HL-60 (cell line): ENCODE measurements at regions not wholly inside any gene's neighbourhood (a gene's known extent, or its start where the extent isn't known, plus 50 kb on each side); places are given as distances from the start of the nearest gene placed in this dataset.

Experiments used
- DNase-seq, 2 experiments: peaks; one replicate each; pipeline ENCODE4 v3.0.0-alpha.2; 2010 to 2020; ENCODE audit warnings: low read depth in 1 of 2, low spot score in 1 of 2
- H3K27ac ChIP-seq: fragments of 250-450 bp; sonication (Bioruptor Pico); replicated peaks from 2 replicates; pipeline ENCODE4 v1.5.1; 2020; ENCODE audit warnings: mild to moderate bottlenecking, moderate library complexity
- H3K27me3 ChIP-seq: fragments of 250-450 bp; sonication (Bioruptor Pico); 2 replicates; pipeline ENCODE4 v1.5.1; 2021; ENCODE audit warnings: mild to moderate bottlenecking, moderate library complexity; ENCODE audit not compliant: insufficient read depth, poor library complexity, severe bottlenecking
- H3K4me3 ChIP-seq: replicated peaks from 2 replicates; pipeline ENCODE4 v1.5.1; 2011; ENCODE audit warnings: mild to moderate bottlenecking, control low read depth, low read length; ENCODE audit not compliant: insufficient read depth
- GABPA ChIP-seq: IDR thresholded peaks from 2 replicates; pipeline ENCODE4 v1.6.1; 2012; ENCODE audit warnings: low read depth
- POLR2AphosphoS5 ChIP-seq: IDR thresholded peaks from 2 replicates; pipeline ENCODE4 v1.6.1; 2012; ENCODE audit warnings: low read depth
- SPI1 ChIP-seq: IDR thresholded peaks from 2 replicates; pipeline ENCODE4 v1.6.1; 2012; ENCODE audit warnings: low read depth, mild to moderate bottlenecking, borderline replicate concordance
- TF ChIP-seq, protein P1 (sequence below): IDR thresholded peaks from 2 replicates; pipeline ENCODE4 v1.6.1; 2012; ENCODE audit warnings: low read depth; ENCODE audit not compliant: insufficient replicate concordance
- TF ChIP-seq, protein P2 (sequence below): IDR thresholded peaks from one replicate; pipeline ENCODE4 v1.5.1; 2011; ENCODE audit warnings: low read length, control low read depth, inconsistent platforms; ENCODE audit not compliant: insufficient read depth

DNA sequence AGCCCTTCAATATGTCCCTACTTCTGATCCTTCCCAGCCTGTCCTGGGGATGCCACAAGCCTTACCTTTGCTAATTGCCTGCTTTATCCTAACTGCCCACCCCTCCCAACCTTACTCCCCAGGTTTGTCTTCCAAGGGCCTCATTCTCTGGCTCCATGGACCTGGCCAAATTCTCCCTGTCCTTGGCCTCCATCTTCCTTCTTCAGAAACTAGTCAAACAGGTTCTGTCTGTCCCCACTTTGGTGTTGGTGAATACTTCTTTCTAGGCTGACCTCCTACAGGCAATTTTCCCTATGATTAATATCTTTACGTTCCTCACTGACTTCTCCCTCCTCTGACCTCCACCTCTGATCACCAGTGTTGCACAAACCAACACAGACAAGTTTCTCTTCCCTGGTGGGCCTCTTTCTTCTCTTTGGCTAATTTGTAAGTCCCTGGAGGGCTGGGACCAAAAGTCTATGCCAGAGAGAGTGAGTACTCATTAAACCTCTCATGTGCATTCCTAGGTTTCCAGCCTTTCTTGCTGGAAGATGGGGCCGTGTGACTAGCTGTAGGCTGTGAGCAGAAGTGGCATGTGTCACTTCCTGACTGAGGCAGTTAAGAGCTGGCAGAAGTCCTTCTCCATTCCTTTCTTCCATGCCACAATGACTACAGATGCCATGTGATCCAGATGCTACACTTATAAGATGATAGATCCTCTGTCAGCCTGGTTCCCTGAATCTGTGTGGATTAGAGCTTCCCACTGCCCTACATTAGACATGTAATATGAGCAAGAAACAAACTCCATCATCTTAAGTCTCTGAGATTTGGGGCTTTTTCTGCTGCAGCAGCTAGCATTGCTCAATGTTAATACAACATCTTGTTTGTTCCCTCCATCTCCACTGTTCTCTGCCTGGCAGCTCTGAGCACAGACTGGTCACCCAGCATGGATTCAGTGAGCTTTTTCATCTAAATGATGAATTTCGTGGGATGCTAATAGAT, 382.7 kb downstream of the RPS24 start:
- H3K27me3 ChIP-seq, result no peaks in the 10 kb centered on the region
- no peak overlapping the region for H3K27ac ChIP-seq
- no peak for DNase-seq
- TF ChIP-seq, protein P1, sequence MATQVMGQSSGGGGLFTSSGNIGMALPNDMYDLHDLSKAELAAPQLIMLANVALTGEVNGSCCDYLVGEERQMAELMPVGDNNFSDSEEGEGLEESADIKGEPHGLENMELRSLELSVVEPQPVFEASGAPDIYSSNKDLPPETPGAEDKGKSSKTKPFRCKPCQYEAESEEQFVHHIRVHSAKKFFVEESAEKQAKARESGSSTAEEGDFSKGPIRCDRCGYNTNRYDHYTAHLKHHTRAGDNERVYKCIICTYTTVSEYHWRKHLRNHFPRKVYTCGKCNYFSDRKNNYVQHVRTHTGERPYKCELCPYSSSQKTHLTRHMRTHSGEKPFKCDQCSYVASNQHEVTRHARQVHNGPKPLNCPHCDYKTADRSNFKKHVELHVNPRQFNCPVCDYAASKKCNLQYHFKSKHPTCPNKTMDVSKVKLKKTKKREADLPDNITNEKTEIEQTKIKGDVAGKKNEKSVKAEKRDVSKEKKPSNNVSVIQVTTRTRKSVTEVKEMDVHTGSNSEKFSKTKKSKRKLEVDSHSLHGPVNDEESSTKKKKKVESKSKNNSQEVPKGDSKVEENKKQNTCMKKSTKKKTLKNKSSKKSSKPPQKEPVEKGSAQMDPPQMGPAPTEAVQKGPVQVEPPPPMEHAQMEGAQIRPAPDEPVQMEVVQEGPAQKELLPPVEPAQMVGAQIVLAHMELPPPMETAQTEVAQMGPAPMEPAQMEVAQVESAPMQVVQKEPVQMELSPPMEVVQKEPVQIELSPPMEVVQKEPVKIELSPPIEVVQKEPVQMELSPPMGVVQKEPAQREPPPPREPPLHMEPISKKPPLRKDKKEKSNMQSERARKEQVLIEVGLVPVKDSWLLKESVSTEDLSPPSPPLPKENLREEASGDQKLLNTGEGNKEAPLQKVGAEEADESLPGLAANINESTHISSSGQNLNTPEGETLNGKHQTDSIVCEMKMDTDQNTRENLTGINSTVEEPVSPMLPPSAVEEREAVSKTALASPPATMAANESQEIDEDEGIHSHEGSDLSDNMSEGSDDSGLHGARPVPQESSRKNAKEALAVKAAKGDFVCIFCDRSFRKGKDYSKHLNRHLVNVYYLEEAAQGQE, result no peak
- TF ChIP-seq GABPA, result no peak
- TF ChIP-seq POLR2AphosphoS5, result no peak
- TF ChIP-seq, protein P2, sequence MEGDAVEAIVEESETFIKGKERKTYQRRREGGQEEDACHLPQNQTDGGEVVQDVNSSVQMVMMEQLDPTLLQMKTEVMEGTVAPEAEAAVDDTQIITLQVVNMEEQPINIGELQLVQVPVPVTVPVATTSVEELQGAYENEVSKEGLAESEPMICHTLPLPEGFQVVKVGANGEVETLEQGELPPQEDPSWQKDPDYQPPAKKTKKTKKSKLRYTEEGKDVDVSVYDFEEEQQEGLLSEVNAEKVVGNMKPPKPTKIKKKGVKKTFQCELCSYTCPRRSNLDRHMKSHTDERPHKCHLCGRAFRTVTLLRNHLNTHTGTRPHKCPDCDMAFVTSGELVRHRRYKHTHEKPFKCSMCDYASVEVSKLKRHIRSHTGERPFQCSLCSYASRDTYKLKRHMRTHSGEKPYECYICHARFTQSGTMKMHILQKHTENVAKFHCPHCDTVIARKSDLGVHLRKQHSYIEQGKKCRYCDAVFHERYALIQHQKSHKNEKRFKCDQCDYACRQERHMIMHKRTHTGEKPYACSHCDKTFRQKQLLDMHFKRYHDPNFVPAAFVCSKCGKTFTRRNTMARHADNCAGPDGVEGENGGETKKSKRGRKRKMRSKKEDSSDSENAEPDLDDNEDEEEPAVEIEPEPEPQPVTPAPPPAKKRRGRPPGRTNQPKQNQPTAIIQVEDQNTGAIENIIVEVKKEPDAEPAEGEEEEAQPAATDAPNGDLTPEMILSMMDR, result no peak
- no peak for TF ChIP-seq SPI1
- H3K4me3 ChIP-seq, result no peak overlapping the region

DNA sequence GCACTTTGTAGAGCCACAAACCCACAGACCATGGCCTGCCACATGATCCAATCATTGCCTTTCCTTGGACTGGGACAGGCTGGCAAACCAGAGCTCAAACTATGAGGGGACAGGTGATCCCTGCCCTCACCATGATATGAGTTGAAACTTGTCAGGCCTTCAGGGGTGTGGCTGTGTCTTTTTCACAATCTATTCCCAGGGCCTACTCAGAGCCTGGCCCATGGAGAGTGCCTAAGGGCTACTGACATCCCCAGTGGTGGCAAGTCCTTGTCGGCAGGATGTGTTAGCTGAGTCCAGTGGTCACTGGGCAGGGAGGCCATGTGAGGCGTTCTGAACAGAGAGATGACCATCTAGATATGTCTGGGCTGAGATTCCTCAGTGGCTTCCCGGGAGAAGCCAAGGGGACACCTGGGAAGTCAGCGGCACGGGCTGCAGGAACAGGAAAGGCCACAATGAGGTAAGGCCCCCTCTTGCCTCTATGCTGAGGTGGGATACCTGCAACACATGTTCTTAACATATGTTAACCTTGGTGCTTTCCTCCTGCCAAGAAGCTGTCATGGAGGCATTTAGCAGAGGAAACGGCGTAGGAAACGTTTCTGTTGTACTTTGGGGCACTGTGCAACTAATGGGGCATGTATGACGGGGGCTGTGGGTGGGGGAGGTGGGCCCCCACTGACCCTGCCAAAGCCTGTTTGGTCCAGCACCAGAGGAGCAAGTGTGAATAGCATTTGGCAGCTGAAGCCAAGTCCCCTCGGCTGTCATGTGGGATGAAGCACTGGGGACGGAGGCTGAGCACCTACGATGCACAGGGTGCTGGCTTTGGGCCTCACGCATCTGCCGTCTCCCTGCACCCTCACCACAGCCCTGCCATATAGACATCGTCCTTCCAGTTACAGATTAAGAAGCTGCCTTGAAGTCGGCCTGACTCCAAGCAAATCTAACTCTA, 384.0 kb downstream of the RPS24 start:
- Histone ChIP-seq H3K27ac (no peak overlapping the region), H3K4me3 (no peak overlapping the region), H3K27me3 (no peaks in the 10 kb centered on the region)
- no peak for DNase-seq
- TF ChIP-seq, protein P2, result no peak
- TF ChIP-seq POLR2AphosphoS5, result no peak
- no peak for TF ChIP-seq GABPA
- no peak for TF ChIP-seq SPI1
- TF ChIP-seq, protein P1, result no peak

DNA sequence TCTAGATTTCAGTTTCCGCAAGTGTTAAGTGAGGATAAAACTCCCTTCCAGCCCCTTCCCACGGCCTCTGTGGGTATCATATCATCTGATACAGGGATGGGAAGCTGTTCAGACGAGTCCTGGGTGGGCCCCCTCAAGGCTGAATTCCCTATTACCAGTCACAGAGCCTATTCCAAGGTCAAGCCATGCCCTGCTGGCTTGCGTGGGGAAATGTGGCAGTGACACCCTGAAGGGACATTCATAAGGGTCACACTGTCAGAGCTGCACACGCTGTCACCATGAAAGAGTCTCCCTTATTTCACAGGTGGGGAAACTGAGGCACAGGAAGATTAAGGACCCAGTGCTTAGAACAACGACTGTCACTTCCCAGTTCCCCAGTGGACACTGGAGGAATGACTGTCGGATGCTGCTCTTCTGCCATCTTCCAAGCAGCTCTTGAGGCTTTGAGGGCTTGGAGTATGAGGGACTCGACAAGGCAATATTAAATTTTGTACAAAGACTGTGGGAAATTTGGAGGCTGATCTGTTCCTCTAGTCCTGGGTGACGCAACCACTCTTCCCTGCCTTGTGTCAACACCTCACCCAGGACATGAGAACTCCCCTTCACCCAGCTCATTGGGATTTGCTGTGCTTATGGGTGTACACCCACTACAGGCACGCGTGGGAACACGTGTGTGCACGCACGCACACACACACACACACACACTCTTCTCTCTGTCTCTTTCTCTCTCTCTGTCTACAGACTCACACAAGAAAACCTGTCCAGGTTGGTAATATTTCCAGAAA, 386.0 kb downstream of the RPS24 start:
- no peak overlapping the region for H3K4me3 ChIP-seq
- no peak overlapping the region for H3K27ac ChIP-seq
- DNase-seq, result no peak
- no peaks in the 10 kb centered on the region for H3K27me3 ChIP-seq
- TF ChIP-seq POLR2AphosphoS5 (no peak), SPI1 (no peak), GABPA (no peak)
- TF ChIP-seq, protein P1, result no peak
- TF ChIP-seq, protein P2, result no peak
